GM20000 (cell line): ENCODE measurements at regions not wholly inside any gene's neighbourhood (a gene's known extent, or its start where the extent isn't known, plus 50 kb on each side); places are given as distances from the start of the nearest gene placed in this dataset.

ENCODE experiments used
- DNase-seq: peaks from one replicate; pipeline ENCODE4 v3.0.0; 2012; ENCODE audit warnings: low spot score
- TF ChIP-seq, protein P1 (sequence below): IDR thresholded peaks from 2 replicates; pipeline ENCODE4 v1.5.1; 2012; ENCODE audit warnings: mild to moderate bottlenecking, control low read depth; ENCODE audit errors: extremely low read depth, missing control alignments

DNA sequence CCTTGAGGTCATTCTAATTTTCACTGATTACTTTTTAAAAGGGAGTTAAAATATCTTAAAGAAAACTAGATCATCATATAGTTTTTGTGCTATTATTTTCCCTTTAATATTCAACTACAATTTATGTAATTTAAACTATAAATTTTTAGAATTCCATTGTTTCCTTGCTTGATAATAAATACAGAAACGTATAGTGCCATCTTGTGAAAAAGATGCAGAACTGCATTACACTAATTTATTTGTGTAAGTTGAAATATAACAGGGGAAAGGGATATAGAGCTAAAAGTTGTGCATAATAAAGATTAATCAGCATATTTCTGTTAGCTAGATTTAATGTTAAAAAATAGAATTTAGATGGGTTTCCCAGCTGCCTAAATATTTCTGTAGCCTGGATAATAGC lies 61.5 kb upstream of the TDRD3 start:
- TF ChIP-seq, protein P1, sequence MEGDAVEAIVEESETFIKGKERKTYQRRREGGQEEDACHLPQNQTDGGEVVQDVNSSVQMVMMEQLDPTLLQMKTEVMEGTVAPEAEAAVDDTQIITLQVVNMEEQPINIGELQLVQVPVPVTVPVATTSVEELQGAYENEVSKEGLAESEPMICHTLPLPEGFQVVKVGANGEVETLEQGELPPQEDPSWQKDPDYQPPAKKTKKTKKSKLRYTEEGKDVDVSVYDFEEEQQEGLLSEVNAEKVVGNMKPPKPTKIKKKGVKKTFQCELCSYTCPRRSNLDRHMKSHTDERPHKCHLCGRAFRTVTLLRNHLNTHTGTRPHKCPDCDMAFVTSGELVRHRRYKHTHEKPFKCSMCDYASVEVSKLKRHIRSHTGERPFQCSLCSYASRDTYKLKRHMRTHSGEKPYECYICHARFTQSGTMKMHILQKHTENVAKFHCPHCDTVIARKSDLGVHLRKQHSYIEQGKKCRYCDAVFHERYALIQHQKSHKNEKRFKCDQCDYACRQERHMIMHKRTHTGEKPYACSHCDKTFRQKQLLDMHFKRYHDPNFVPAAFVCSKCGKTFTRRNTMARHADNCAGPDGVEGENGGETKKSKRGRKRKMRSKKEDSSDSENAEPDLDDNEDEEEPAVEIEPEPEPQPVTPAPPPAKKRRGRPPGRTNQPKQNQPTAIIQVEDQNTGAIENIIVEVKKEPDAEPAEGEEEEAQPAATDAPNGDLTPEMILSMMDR, result peak; percentile 15
- DNase-seq, result no peak

DNA sequence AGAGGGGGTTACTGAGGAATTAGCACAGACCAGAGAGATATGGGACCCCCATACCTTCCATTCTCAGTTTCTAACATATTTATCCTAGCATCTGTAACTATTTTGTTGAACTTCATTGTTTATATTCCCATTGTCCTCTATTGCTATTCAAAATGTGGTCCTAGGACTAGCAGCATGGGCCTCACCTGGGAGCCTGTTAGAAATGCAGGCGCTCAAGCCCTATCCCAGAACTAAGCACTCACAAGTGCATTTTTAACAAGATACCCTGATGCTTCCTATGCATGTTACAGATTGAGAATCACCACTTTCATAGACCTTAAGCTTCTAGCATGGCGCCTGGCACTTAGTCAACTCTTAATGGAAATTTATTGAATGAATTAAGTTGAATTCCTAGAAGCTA lies 58.3 kb upstream of the TDRD3 start:
- TF ChIP-seq, protein P1, result no peak
- DNase-seq, result no peak

DNA sequence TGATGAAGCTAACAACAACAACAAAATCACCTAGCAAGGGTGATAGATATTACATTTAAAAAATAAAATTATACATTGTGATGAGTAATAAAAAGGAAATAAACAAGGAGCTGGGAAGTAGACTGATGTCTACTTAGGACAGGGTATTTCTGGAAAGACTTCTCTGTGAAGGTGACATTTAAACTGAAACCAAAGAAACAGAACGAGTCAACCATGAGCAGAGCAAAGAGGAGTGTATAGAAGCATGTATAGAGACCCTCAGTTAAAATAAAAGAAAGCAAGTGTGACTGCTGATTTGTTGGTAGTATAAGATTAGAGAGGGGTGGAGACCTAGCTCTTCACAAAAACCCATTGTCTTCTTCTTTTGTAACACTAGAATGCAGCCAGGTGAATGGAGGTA lies 53.0 kb upstream of the TDRD3 start:
- TF ChIP-seq, protein P1, result no peak
- no peak for DNase-seq

DNA sequence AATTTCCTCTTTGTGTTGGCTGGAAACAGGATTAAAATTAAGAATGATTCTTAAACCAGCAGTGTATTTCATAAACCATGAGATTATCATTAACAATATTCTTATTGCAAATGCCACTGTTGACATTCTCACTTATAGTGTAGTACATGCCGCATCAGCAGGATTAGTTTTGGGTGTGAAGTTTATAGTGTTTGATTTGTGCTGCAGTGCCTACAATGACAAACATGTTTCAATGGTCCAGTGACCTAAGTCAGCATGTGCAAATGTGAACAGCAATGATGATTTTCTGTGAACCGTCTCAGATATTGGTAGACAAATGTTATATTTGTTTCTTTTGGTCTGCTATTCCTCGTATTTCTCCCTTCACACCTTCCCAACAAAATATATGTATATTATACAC lies 49.8 kb upstream of the TDRD3 start:
- DNase-seq, result no peak
- TF ChIP-seq, protein P1, result no peak
